Epithelial cell of esophagus (primary cell): ENCODE measurements at regions not wholly inside any gene's neighbourhood (a gene's known extent, or its start where the extent isn't known, plus 50 kb on each side); places are given as distances from the start of the nearest gene placed in this dataset.

Source experiments
- DNase-seq: peaks from one replicate; pipeline ENCODE4 v3.0.0; 2010; ENCODE audit warnings: low read depth
- H3K4me3 ChIP-seq: 2 replicates; pipeline ENCODE4 v1.5.1; 2011; ENCODE audit warnings: mild to moderate bottlenecking, low read length, control low read depth
- CTCF ChIP-seq: IDR thresholded peaks from 2 replicates; pipeline ENCODE4 v1.5.1; 2011; ENCODE audit warnings: low read depth, mild to moderate bottlenecking, low read length, control low read depth, inconsistent platforms; ENCODE audit not compliant: insufficient read depth; ENCODE audit errors: missing control alignments

GRCh38 chr7:54115028-54115763 lies 427.0 kb upstream of the VSTM2A start:
- no peak for TF ChIP-seq CTCF

GRCh38 chr7:54116956-54117355 lies 425.2 kb upstream of the VSTM2A start:
- no peak overlapping the region for H3K4me3 ChIP-seq
- no peak for DNase-seq
- no peak for TF ChIP-seq CTCF

More at GRCh38 chr7:54115028-54115763, 427.0 kb upstream of the VSTM2A start:
- no peak for DNase-seq
- no peak overlapping the region for H3K4me3 ChIP-seq

- no peak overlapping the region for H3K4me3 ChIP-seq
- DNase-seq: no peak
- TF ChIP-seq CTCF: no peak
These were observed 413.1 kb upstream of the VSTM2A start for GRCh38 chr7:54129035-54129434.

- no peak for DNase-seq
- no peak for TF ChIP-seq CTCF
- no peak overlapping the region for H3K4me3 ChIP-seq
These were observed 400.6 kb upstream of the VSTM2A start for GRCh38 chr7:54141576-54141975.

GRCh38 chr7:54145716-54146115 lies 396.5 kb upstream of the VSTM2A start:
- H3K4me3 ChIP-seq: no peak overlapping the region
- DNase-seq: no peak
- no peak for TF ChIP-seq CTCF

- H3K4me3 ChIP-seq: no peak overlapping the region
- no peak for TF ChIP-seq CTCF
- DNase-seq: no peak
These were observed 388.7 kb upstream of the VSTM2A start for GRCh38 chr7:54153462-54153861.

- no peak for TF ChIP-seq CTCF
- no peak for DNase-seq
- no peak overlapping the region for H3K4me3 ChIP-seq
These were observed 383.1 kb upstream of the VSTM2A start for GRCh38 chr7:54159088-54159487.
